T-helper 2 cell treated with Interferon-gamma antibody and Interleukin-4, amounts not matched to agents 5 μg/mL and 100 μg/mL, for 36 hours (primary cell): ENCODE measurements at regions not wholly inside any gene's neighbourhood (a gene's known extent, or its start where the extent isn't known, plus 50 kb on each side); places are given as distances from the start of the nearest gene placed in this dataset.
"Not testable (repeated sequence)": the region's sequence is repeated elsewhere in the genome, so short reads cannot be mapped to it uniquely, and the experiment has no call there.

Source experiments
- DNase-seq: peaks from one replicate; pipeline ENCODE4 v3.0.0; 2021; ENCODE audit warnings: low spot score
- H3K27ac Mint-ChIP-seq: one replicate; pipeline ENCODE4 v1.8.0; 2021; ENCODE audit warnings: mild to moderate bottlenecking, mixed read lengths
- H3K27me3 Mint-ChIP-seq: one replicate; pipeline ENCODE4 v1.8.0; 2021; ENCODE audit warnings: low read depth, mixed read lengths
- H3K36me3 Mint-ChIP-seq: one replicate; pipeline ENCODE4 v1.8.0; 2021; ENCODE audit warnings: low read depth, mixed read lengths
- H3K4me1 Mint-ChIP-seq: one replicate; pipeline ENCODE4 v1.8.0; 2021; ENCODE audit warnings: low read depth, mixed read lengths
- H3K4me3 Mint-ChIP-seq: one replicate; pipeline ENCODE4 v1.8.0; 2022; ENCODE audit warnings: mild to moderate bottlenecking, moderate library complexity, mixed read lengths
- H3K9me3 Mint-ChIP-seq: one replicate; pipeline ENCODE4 v1.8.0; 2021; ENCODE audit warnings: mixed read lengths

- H3K27me3 Mint-ChIP-seq, result no peaks in the 10 kb centered on the region
- no peak for DNase-seq
- H3K4me3 Mint-ChIP-seq, result no peak overlapping the region
These were observed 250.0 kb upstream of the SLC7A11 start for GRCh38 chr4:138492176-138492575.

GRCh38 chr4:138488533-138488932 is 246.4 kb upstream of the SLC7A11 start:
- no peaks in the 10 kb centered on the region for H3K27me3 Mint-ChIP-seq
- no peaks in the 10 kb centered on the region for H3K9me3 Mint-ChIP-seq
- no peaks in the 10 kb centered on the region for H3K4me1 Mint-ChIP-seq
- no peak overlapping the region for H3K27ac Mint-ChIP-seq
- no peak overlapping the region for H3K4me3 Mint-ChIP-seq
- DNase-seq, result no peak
- H3K36me3 Mint-ChIP-seq, result no peaks in the 10 kb centered on the region

More at GRCh38 chr4:138492176-138492575, 250.0 kb upstream of the SLC7A11 start:
- H3K27ac Mint-ChIP-seq, result no peak overlapping the region
- H3K4me1 Mint-ChIP-seq, result no peaks in the 10 kb centered on the region
- H3K9me3 Mint-ChIP-seq, result no peaks in the 10 kb centered on the region
- no peaks in the 10 kb centered on the region for H3K36me3 Mint-ChIP-seq

- DNase-seq, result no peak
- H3K4me1 Mint-ChIP-seq, result no peaks in the 10 kb centered on the region
- H3K27ac Mint-ChIP-seq, result no peak overlapping the region
- no peaks in the 10 kb centered on the region for H3K27me3 Mint-ChIP-seq
- H3K36me3 Mint-ChIP-seq, result no peaks in the 10 kb centered on the region
- H3K9me3 Mint-ChIP-seq, result no peaks in the 10 kb centered on the region
- no peak overlapping the region for H3K4me3 Mint-ChIP-seq
These were observed 245.5 kb upstream of the SLC7A11 start for GRCh38 chr4:138487670-138488069.

- no peaks in the 10 kb centered on the region for H3K9me3 Mint-ChIP-seq
- no peaks in the 10 kb centered on the region for H3K27me3 Mint-ChIP-seq
- no peak overlapping the region for H3K27ac Mint-ChIP-seq
- H3K4me1 Mint-ChIP-seq, result no peaks in the 10 kb centered on the region
- DNase-seq, result no peak
- H3K4me3 Mint-ChIP-seq, result no peak overlapping the region
- no peaks in the 10 kb centered on the region for H3K36me3 Mint-ChIP-seq
These were observed 245.1 kb upstream of the SLC7A11 start for GRCh38 chr4:138487230-138487629.

DNA sequence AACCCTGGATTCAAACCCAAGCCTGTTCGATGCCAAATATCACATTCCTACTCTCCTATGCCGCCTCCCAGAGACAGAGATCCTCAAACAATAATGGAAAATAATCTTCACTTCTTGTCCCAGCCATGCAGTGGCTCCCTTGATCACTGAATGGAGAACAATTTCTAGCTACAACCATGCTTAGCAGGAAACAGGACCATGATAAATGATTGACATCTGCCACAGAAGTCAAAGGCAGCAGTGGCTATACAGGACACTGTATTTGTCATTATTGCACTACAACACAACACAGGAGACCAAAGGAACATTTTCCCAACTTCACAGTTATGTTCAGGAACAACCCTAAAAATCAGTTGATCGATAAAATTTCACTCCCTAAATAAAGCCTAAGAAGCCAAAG is 243.3 kb upstream of the SLC7A11 start:
- H3K4me1 Mint-ChIP-seq, result no peaks in the 10 kb centered on the region
- no peak for DNase-seq
- no peaks in the 10 kb centered on the region for H3K36me3 Mint-ChIP-seq
- no peaks in the 10 kb centered on the region for H3K27me3 Mint-ChIP-seq
- no peak overlapping the region for H3K4me3 Mint-ChIP-seq
- no peak overlapping the region for H3K27ac Mint-ChIP-seq
- H3K9me3 Mint-ChIP-seq, result peaks cover 5% of the 10 kb centered on the region

DNA sequence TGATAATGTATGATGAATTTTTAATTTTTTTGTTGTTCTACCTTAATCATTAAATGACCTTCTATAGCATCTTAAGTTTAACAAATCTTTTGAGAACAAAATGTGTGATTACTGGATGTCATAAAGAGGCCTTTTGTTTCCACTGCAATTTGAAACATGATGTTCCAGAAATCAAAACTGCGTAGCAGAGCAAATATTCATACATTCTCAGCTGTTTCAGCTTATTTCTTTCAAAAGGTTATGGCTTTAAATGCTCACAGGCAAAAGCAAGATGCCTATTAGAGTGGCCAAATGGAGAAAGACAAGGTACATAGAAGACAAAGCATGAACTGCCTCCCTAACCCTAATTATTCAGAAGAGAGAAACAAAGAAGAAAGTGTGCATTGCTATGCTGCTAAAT is 233.0 kb upstream of the SLC7A11 start:
- no peaks in the 10 kb centered on the region for H3K36me3 Mint-ChIP-seq
- no peak overlapping the region for H3K27ac Mint-ChIP-seq
- no peak overlapping the region for H3K4me3 Mint-ChIP-seq
- no peaks in the 10 kb centered on the region for H3K27me3 Mint-ChIP-seq
- no peak for DNase-seq
- no peaks in the 10 kb centered on the region for H3K9me3 Mint-ChIP-seq
- H3K4me1 Mint-ChIP-seq, result no peaks in the 10 kb centered on the region

DNA sequence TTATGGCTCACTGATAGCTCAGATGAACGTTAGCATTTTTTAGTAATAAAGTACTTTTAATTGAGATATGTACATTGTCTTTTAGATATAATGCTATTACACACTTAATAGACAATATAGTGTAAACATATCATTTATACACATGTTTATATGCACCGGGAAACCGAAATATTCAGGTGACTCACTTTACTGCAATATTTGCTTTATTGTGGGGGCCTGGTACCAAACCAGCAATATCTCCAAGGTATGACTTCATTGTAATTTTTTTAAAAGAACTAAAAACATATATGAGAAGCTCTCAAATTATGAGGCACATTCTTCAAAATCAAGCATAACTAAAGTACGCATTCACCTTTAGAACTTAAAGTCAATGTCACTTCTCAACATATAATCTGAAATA is 231.2 kb upstream of the SLC7A11 start:
- Mint-ChIP-seq H3K9me3 (no peaks in the 10 kb centered on the region), H3K27ac (no peak overlapping the region), H3K36me3 (no peaks in the 10 kb centered on the region), H3K27me3 (no peaks in the 10 kb centered on the region), H3K4me1 (no peaks in the 10 kb centered on the region), H3K4me3 (no peak overlapping the region)
- DNase-seq, result no peak

GRCh38 chr4:138460477-138461414 is 218.6 kb upstream of the SLC7A11 start:
- H3K4me3 Mint-ChIP-seq, result no peak overlapping the region
- H3K27ac Mint-ChIP-seq, result no peak overlapping the region
- no peaks in the 10 kb centered on the region for H3K27me3 Mint-ChIP-seq
- no peaks in the 10 kb centered on the region for H3K36me3 Mint-ChIP-seq
- H3K9me3 Mint-ChIP-seq, result peaks cover 2% of the 10 kb centered on the region
- H3K4me1 Mint-ChIP-seq, result no peaks in the 10 kb centered on the region
- no peak for DNase-seq

DNA sequence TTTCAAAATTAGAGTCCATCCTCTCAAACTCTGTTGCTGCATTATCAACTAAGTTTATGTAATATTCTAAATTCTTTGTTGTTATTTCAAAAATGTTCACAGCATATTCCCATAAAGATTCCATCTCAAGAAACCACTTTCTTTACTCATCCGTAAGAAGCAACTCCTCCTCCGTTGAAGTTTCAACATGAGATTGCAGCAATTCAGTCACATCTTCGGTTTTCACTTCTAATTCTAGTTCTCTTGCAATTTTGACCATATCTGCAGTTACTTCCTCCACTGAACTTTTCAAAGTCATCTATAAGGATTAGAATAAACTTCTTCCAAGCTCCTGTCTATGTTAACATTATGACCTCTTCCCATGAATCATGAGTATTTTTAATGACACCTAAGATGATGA is 216.6 kb upstream of the SLC7A11 start:
- Mint-ChIP-seq H3K27ac (no peak overlapping the region), H3K36me3 (no peaks in the 10 kb centered on the region), H3K4me3 (no peak overlapping the region), H3K9me3 (peaks cover 4% of the 10 kb centered on the region), H3K4me1 (no peaks in the 10 kb centered on the region), H3K27me3 (no peaks in the 10 kb centered on the region)
- no peak for DNase-seq

- not testable (repeated sequence) for H3K4me3 Mint-ChIP-seq, H3K27me3 Mint-ChIP-seq, DNase-seq, H3K36me3 Mint-ChIP-seq, H3K27ac Mint-ChIP-seq, H3K4me1 Mint-ChIP-seq, H3K9me3 Mint-ChIP-seq
These were observed 214.2 kb upstream of the SLC7A11 start for GRCh38 chr4:138456349-138456748.

GRCh38 chr4:138455097-138455496 is 212.9 kb upstream of the SLC7A11 start:
- Mint-ChIP-seq H3K9me3 (peaks cover 4% of the 10 kb centered on the region), H3K27me3 (no peaks in the 10 kb centered on the region), H3K4me3 (no peak overlapping the region), H3K4me1 (no peaks in the 10 kb centered on the region), H3K27ac (no peak overlapping the region), H3K36me3 (no peaks in the 10 kb centered on the region)
- no peak for DNase-seq

DNA sequence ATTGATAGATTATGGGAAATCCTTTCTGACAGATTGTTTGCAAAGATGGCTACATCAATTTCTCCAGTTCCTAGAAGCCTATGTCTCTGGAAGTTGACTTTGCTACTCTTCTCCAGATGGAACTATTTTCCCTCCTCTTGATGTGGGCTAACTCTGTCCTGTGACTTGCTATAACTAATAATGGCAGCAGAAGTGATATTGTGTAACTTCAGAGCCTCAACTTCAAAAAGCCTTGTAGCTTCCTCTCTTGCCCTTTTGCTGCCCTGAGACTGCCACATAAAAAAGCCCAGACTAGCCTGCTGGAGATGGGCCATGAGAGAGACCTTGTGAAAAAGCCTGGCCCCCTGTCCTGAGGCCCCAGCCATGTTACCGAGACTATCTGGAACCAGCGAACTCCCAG is 210.7 kb upstream of the SLC7A11 start:
- DNase-seq, result no peak
- H3K36me3 Mint-ChIP-seq, result no peaks in the 10 kb centered on the region
- H3K27me3 Mint-ChIP-seq, result no peaks in the 10 kb centered on the region

DNA sequence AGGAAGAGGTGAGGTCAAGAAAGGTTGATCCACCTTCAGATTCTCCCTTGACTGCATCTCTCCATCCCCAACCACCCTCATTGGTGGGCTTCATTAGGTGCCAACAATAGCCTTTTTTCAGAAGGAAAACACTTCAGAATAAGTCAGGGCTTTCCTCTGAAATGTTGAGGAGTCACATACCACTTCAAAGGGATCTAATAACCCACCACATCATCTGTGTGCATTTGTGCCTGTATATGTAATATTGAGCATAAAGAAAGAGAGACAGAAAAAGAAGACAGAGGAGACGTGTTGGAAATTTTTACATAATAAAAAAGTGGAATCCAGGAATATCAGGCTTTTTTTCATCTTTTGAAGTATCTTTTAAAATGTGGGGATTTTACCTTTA is 209.1 kb upstream of the SLC7A11 start:
- H3K36me3 Mint-ChIP-seq, result no peaks in the 10 kb centered on the region
- H3K4me1 Mint-ChIP-seq, result no peaks in the 10 kb centered on the region
- H3K4me3 Mint-ChIP-seq, result no peak overlapping the region
- peaks cover 4% of the 10 kb centered on the region for H3K9me3 Mint-ChIP-seq
- DNase-seq, result no peak
- no peaks in the 10 kb centered on the region for H3K27me3 Mint-ChIP-seq
- no peak overlapping the region for H3K27ac Mint-ChIP-seq

More for the DNA sequence above, 210.7 kb upstream of the SLC7A11 start:
- no peak overlapping the region for H3K4me3 Mint-ChIP-seq
- H3K27ac Mint-ChIP-seq, result no peak overlapping the region
- peaks cover 4% of the 10 kb centered on the region for H3K9me3 Mint-ChIP-seq
- H3K4me1 Mint-ChIP-seq, result no peaks in the 10 kb centered on the region

- Mint-ChIP-seq H3K4me3 (no peak overlapping the region), H3K9me3 (peaks cover 1% of the 10 kb centered on the region), H3K27me3 (no peaks in the 10 kb centered on the region), H3K4me1 (no peaks in the 10 kb centered on the region), H3K27ac (no peak overlapping the region), H3K36me3 (no peaks in the 10 kb centered on the region)
- no peak for DNase-seq
These were observed 208.6 kb upstream of the SLC7A11 start for GRCh38 chr4:138450546-138451275.
